PC-9 (cell line): ENCODE measurements at regions not wholly inside any gene's neighbourhood (a gene's known extent, or its start where the extent isn't known, plus 50 kb on each side); places are given as distances from the start of the nearest gene placed in this dataset.

Source experiments
- BruUV-seq: library from RNA; stranded (reverse); fragments of 400-500 nt; replicated peaks from 2 replicates; lab custom pipeline; 2021; lab: Mats Ljungman, UMichigan
- CTCF ChIA-PET: fragments of 300-600 bp; sonication (Branson Sonifier 250); formaldehyde crosslinking; loops from one replicate; lab custom pipeline; 2022; ENCODE audit warnings: antibody characterized with exemption; lab: Charles Lee
- POLR2A ChIA-PET: fragments of 300-600 bp; sonication (Branson Sonifier 250); formaldehyde crosslinking; loops from one replicate; lab custom pipeline; 2022; ENCODE audit warnings: antibody characterized with exemption; ENCODE audit not compliant: unreplicated experiment; lab: Charles Lee
- DNase-seq, 2 experiments: peaks; one replicate each; pipeline versions ENCODE4 v3.0.0 to v3.0.0-alpha.2; 2015 to 2022; ENCODE audit warnings: mixed read lengths in 1 of 2
- H2AFZ ChIP-seq: fragments of 200-600 bp; sonication (generic); 2 replicates; pipeline ENCODE4 v1.8.1; 2017; ENCODE audit warnings: antibody characterized with exemption
- H3F3A ChIP-seq: fragments of 200-600 bp; sonication (generic); 2 replicates; pipeline ENCODE4 v1.8.1; 2017; ENCODE audit warnings: antibody characterized with exemption, mild to moderate bottlenecking, low read depth; ENCODE audit not compliant: insufficient read depth
- H3K27ac ChIP-seq: fragments of 200-600 bp; sonication (generic); 2 replicates; pipeline ENCODE4 v1.6.1; 2016; ENCODE audit warnings: mixed run types
- H3K27me3 ChIP-seq: fragments of 200-600 bp; sonication (generic); 2 replicates; pipeline ENCODE4 v1.6.1; 2016; ENCODE audit warnings: low read depth, mixed run types; ENCODE audit not compliant: insufficient read depth
- H3K36me3 ChIP-seq: fragments of 200-600 bp; sonication (generic); 2 replicates; pipeline ENCODE4 v1.6.1; 2016; ENCODE audit warnings: low read depth, mixed run types
- H3K4me1 ChIP-seq: fragments of 200-600 bp; sonication (generic); replicated peaks from 2 replicates; pipeline ENCODE4 v1.6.1; 2016; ENCODE audit warnings: mixed run types; ENCODE audit not compliant: insufficient read depth
- H3K4me2 ChIP-seq: fragments of 200-600 bp; sonication (generic); 2 replicates; pipeline ENCODE4 v1.6.1; 2017; ENCODE audit warnings: mixed run types
- H3K4me3 ChIP-seq: fragments of 200-600 bp; sonication (generic); 2 replicates; pipeline ENCODE4 v1.6.1; 2016; ENCODE audit warnings: mixed run types
- H3K79me2 ChIP-seq: fragments of 200-600 bp; sonication (generic); 2 replicates; pipeline ENCODE4 v1.6.1; 2017; ENCODE audit warnings: low read depth, mixed run types
- H3K9me2 ChIP-seq: fragments of 200-600 bp; sonication (generic); 2 replicates; pipeline ENCODE4 v1.8.1; 2017; ENCODE audit warnings: mild to moderate bottlenecking; ENCODE audit not compliant: insufficient read depth
- H3K9me3 ChIP-seq: fragments of 200-600 bp; sonication (generic); 2 replicates; pipeline ENCODE4 v1.8.1; 2016; ENCODE audit warnings: low read depth; ENCODE audit not compliant: insufficient read depth
- H4K20me1 ChIP-seq: fragments of 200-600 bp; sonication (generic); 2 replicates; pipeline ENCODE4 v1.8.1; 2017; ENCODE audit not compliant: insufficient read depth
- EZH2 ChIP-seq: fragments of 200-600 bp; sonication (generic); IDR thresholded peaks from 2 replicates; pipeline ENCODE4 v1.8.0; 2017; ENCODE audit warnings: antibody characterized with exemption, low read depth
- intact Hi-C: fragments of 100-400 bp; cut with micrococcal nuclease; formaldehyde crosslinking; loops from one replicate; pipeline ENCODE4 v1.10.0; 2022; ENCODE audit not compliant: unreplicated experiment
- TF ChIP-seq, protein P1 (sequence below): fragments of 200-600 bp; sonication (generic); conservative IDR thresholded peaks from 2 replicates; pipeline ENCODE4 v1.6.1; 2017; ENCODE audit warnings: mixed run types, antibody characterized with exemption, mild to moderate bottlenecking, moderate library complexity

DNA sequence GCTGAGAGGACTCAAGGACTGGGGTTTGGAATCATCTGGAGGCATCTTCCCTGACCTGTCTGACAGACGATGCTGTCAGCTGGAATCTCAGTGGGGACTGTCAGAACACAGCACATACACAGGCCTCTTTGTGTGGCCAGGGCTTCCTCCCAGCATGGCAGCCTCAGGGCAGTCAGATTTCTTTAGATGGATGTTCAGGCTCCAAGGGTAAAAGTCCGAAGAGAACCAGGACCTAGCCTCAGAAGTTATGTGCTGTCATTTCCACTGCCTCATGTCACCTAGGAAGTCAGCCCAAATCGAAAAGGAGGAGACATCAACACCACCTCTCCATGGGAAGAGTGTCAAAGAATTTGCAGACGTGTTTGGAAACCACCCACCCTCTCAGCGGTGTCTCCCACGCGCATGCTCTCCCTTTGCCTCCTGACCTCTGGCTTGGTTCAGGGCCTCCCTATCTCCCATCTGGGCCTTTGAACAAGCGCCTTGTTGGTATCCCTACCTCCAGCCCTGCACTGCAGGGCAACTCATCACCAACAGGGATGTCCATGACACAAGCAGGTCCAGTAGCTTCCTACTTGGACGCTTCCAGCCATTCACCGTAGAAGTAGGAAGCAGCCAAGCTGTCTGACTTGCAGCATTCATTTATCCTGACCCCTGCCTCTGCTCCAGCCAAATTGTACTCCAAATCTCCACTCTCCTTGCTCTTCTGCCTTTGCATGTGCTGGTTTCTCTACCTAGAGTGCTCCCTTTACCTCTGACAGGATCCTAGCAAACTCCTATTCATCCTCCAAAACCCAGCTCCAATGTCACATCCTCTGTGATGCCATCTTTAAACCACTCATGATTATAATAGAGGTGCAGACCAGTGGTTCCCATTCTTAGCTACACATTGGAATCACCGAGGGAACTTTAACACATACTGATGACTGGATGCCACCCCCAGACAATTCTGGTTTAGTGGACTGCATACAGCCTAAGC lies 121.6 kb downstream of the OAT start:
- no peaks in the 10 kb centered on the region for H3K36me3 ChIP-seq
- H3K4me1 ChIP-seq, result no peaks in the 10 kb centered on the region
- no peaks in the 10 kb centered on the region for H4K20me1 ChIP-seq
- TF ChIP-seq, protein P1, sequence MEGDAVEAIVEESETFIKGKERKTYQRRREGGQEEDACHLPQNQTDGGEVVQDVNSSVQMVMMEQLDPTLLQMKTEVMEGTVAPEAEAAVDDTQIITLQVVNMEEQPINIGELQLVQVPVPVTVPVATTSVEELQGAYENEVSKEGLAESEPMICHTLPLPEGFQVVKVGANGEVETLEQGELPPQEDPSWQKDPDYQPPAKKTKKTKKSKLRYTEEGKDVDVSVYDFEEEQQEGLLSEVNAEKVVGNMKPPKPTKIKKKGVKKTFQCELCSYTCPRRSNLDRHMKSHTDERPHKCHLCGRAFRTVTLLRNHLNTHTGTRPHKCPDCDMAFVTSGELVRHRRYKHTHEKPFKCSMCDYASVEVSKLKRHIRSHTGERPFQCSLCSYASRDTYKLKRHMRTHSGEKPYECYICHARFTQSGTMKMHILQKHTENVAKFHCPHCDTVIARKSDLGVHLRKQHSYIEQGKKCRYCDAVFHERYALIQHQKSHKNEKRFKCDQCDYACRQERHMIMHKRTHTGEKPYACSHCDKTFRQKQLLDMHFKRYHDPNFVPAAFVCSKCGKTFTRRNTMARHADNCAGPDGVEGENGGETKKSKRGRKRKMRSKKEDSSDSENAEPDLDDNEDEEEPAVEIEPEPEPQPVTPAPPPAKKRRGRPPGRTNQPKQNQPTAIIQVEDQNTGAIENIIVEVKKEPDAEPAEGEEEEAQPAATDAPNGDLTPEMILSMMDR, result no peak
- TF ChIP-seq EZH2, result no peak
- no peak overlapping the region for H3K4me3 ChIP-seq
- H2AFZ ChIP-seq, result no peak overlapping the region
- intact Hi-C loops, result no loop called here
- no TSS peak for BruUV-seq
- no peaks in the 10 kb centered on the region for H3K79me2 ChIP-seq
- H3K27me3 ChIP-seq, result no peaks in the 10 kb centered on the region
- H3F3A ChIP-seq, result no peaks in the 10 kb centered on the region
- H3K27ac ChIP-seq, result no peak overlapping the region
- DNase-seq, result no peak
- no peak overlapping the region for H3K4me2 ChIP-seq
- CTCF ChIA-PET, result interaction anchor here (0.6 to 1.3 kb wide), 2 partner anchors 92 to 121 kb away, joined by 5 to 6 read pairs; no protein-coding TSS in a partner anchor
- no peaks in the 10 kb centered on the region for H3K9me2 ChIP-seq
- H3K9me3 ChIP-seq, result no peaks in the 10 kb centered on the region
- POLR2A ChIA-PET, result no interaction called here

- Histone ChIP-seq H2AFZ (no peak overlapping the region), H3K4me1 (no peaks in the 10 kb centered on the region), H3K9me2 (no peaks in the 10 kb centered on the region), H3K9me3 (no peaks in the 10 kb centered on the region), H3K79me2 (no peaks in the 10 kb centered on the region), H3K27ac (no peak overlapping the region), H3K36me3 (no peaks in the 10 kb centered on the region), H3K4me2 (no peak overlapping the region), H3K27me3 (no peaks in the 10 kb centered on the region), H3K4me3 (no peak overlapping the region), H4K20me1 (no peaks in the 10 kb centered on the region), H3F3A (no peaks in the 10 kb centered on the region)
- intact Hi-C loops, result no loop called here
- DNase-seq, result no peak
- POLR2A ChIA-PET, result no interaction called here
- CTCF ChIA-PET, result interaction anchor here (1.3 kb wide), 1 partner anchor 93 kb away, joined by 5 read pairs; no protein-coding TSS in a partner anchor
- no TSS peak for BruUV-seq
- TF ChIP-seq, protein P1, result no peak
- no peak for TF ChIP-seq EZH2
These were observed 122.5 kb downstream of the OAT start for GRCh38 chr10:124296121-124296812.

DNA sequence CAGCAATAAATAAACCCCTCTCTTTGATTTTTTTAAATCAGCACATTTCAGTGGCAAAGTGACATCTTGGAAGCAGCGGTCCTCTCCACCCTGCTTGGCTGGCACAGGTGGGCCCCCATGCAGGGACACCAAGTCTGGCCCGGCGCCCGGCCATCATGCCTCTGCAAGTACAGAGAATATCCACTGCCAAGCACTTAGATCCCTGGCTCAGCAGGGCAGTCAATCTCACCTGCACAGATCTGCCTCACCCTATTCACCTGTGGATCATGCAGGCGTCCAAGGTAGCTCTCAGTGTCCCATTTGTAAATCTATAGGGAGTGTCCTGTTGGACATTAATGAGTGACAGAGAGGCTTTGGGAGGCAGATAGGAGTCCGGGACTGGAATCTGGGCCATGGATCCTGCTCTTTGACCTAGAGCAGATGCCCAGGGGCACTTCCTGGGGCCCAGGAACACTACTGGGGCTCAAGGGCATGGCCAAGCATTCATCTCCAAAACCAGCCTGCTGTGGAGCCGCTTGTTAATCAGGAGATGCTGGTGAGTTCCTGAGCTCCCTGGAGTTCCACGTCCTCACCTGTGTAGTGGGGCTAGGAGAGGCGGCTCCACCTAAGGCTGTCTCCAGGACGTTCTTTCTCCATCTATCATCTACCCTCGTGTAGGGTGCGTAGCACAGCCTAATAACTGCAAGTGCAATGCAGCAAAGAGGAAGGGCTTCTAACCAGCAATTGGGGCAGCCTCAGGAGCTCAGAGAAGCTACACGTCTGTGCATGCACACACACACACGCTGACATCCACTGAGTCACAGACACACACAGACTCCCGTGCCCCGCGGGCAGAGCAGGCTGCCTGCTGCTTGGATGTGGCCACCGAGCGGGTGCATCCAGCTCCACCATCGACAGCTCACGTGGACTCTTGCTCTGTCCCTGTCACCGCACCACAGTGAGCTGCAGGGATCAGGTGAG lies 123.6 kb downstream of the OAT start:
- Histone ChIP-seq H3K9me2 (no peaks in the 10 kb centered on the region), H3K4me2 (no peak overlapping the region), H3K9me3 (no peaks in the 10 kb centered on the region), H3K4me3 (no peak overlapping the region), H3F3A (no peaks in the 10 kb centered on the region), H3K27ac (no peak overlapping the region), H4K20me1 (no peaks in the 10 kb centered on the region), H3K4me1 (no peaks in the 10 kb centered on the region), H3K79me2 (no peaks in the 10 kb centered on the region), H2AFZ (no peak overlapping the region), H3K27me3 (no peaks in the 10 kb centered on the region), H3K36me3 (no peaks in the 10 kb centered on the region)
- TF ChIP-seq, protein P1, result no peak
- TF ChIP-seq EZH2, result no peak
- BruUV-seq, result no TSS peak
- ChIA-PET CTCF (no interaction called here), POLR2A (no interaction called here)
- no peak for DNase-seq
- intact Hi-C loops, result no loop called here
